Umbilical cord (tissue), 1 donor: ENCODE measurements at regions not wholly inside any gene's neighbourhood (a gene's known extent, or its start where the extent isn't known, plus 50 kb on each side); places are given as distances from the start of the nearest gene placed in this dataset.

Experiments used
- DNase-seq: peaks from one replicate; pipeline ENCODE4 v3.0.0-alpha.2; 2015; ENCODE audit warnings: low spot score

DNA sequence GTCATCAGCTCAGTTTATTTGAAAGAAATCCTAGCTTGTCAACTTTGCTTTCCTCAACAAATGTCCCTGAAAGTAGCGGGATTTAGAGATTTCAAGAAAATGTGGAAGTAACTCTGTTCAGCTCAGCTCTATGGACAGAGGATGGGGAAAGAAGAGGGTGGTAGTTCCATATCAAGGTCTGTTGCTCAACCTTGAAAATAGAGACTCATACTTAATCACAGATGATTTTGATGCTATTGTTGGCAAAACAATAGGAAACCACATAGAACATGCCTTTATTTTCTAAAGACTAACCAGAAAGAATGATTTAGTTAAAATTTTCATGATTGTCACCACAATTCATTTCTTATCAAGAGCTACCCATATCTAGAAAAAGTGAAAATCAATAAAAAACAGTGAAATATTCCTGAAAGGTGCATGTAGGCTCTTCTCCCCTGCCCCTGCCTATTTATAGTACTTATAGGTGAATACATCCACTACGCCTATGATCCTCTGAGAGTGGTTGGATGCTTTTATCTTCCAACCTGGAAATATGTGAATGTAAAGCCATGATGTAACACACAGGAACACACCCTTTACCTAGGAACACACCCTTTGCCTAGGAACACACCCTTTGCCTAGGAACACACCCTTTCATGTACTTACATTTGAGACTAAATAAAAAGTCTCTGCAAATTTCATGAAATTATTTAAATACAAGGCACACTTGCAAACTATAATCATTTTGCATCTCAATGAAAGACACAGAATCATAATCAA lies 65.8 kb downstream of the ETAA1 start:
- no peak for DNase-seq

DNA sequence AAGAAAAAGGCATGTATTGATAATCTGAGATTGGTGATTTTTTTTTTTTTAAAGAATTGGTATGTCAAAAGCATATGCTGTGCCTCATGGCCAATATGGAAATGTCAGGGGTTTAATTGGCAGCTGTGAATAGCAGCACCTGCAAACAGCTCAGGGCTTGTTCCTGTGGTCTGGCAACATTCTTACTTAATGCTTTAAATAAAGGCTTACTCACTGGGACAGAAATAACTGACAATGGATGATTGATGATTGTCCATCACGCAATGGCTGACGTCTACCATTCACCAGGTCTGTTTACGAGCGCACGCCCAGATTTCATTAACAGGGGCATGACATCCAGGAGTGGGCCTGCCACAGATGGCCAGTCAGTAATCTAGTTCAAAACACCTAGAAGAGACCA lies 66.7 kb downstream of the ETAA1 start:
- peak; percentile 36 for DNase-seq

DNA sequence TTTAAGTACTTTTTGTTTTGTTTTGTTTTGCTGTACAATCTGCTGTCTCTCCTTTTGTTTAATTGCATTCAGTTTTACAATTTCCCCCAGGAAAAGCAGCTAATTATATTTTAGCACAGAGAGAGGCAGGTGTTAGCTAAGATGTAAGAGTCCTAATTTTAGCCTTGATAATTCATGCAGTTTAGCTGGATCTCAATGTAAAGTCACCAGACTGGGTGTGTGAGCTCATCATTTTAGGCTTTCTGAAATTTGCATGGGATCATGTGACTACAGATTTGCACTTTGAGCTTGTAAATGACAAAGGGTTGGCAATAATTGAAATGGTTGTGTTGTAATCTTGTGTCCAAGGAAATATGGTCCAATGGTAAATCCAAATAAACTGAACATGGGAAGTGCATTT lies 68.5 kb downstream of the ETAA1 start:
- DNase-seq, result no peak

DNA sequence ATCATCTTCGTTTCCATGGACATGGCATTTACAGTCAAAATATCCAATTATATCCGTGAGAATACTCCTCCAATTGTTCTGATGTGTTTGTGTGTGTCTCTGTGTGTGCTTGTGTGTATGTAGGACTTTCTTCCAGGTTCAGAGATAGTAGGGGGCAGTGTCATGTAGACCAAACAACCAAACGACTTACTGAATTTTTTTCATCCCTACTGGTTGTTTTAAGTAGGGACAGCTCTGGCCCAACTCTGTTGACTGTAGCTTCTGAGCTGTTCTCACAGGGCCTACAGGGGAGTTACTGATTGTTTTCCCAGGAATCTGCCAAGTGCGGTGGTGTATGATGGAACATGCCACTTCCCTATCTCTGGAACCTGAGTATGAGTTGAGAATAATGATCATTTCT lies 69.6 kb downstream of the ETAA1 start:
- no peak for DNase-seq

DNA sequence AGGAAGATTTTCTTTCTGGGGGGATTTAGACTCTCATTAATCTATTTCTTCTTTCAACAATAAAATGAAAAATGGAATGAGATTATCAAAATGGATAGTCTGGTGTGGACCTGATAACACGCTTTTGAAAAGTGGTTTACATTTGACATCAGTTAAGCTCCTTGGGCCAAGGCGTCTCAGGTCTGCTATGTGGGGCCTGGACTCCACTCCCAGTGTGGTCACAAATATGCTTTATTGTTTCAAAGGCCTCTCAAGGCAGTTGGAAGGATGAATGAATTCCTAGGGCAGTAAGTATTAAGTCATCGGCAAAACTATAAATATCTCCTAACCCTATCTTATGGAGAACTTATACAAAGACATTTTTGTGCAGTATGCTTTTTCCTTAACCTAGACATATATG lies 74.5 kb downstream of the ETAA1 start:
- peak; percentile 7 for DNase-seq

DNA sequence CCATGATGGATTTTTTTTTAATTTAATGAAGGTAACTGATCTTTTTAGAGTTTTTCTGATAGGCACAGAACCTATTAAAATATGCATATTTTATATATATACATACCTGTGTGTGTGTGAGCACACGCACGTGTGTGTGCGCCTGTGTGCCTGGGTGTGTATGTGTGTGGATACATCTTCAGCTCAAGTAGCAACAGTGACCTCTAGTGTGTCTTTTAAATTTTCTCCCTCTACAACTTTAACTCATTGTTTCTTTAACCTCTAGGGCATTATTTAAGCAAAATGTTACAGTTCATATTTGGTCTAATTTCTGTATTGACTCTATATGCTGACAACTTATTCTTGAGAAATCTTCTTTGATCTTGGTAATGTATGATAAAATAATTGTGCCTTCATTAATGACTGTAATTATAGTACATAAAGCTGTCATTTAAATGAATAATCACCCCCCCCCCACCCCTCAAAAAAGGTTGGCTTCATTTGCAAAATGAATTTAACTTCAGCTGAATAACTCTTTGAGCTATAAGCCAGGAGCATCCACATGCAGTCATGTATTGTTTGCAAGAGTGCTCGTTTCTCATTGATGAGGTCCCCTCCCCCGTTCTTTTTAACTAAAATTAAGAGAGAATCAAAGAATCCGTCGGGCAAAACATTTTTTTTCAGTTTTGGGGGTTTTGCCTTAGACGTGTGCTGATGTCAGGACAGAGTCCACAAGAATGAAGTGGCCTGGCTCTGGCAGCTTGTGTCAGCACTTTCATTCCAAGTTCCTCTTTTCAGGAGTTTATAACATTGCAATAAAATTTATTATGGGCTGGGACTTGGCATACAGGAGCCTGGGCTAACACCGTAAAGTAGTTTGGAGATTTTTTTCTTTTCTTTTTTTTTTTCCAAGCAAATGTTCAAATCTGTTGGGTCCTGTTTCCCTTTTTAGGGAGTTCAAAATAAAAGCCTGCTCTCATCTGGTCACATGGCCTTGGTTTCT lies 80.0 kb downstream of the ETAA1 start:
- DNase-seq, result peak; percentile 73

DNA sequence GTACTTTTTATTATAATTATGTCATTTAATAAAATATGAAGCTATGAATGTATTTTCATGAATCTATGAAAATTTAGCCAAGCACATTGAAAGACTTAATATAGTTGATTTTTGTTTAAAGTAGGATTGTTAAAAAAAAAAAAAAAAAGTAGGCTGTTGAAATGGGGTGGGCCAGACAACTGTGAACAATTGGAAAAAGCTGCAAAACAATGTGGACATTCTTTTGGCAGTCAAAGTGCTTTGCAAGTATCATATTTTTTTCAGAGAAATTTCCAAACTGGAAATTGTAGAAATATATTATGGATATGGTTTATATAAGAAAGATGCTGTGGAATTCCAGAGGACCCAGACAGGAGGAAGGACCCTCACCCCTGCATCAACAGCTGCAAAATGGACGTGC lies 82.1 kb downstream of the ETAA1 start:
- DNase-seq, result no peak

DNA sequence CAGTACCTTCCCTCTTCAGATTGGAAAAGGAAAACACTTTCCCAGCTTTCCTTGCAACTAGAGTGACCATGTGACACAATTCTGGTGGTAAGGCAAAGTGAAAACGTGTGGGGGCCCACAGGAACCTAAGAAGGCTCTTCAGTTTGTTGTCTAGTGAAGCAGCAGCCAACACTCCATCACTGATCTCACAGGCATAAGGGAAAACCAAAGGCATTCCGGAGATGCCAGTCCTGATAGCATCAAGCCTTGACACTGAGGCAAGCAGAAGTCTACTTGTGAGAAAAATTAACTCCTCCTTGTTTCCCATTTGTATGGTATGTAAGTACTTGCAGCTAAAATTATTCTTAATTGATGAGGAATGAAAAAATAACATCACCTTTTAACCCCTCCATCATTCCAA lies 88.3 kb downstream of the ETAA1 start:
- peak; percentile 46 for DNase-seq

DNA sequence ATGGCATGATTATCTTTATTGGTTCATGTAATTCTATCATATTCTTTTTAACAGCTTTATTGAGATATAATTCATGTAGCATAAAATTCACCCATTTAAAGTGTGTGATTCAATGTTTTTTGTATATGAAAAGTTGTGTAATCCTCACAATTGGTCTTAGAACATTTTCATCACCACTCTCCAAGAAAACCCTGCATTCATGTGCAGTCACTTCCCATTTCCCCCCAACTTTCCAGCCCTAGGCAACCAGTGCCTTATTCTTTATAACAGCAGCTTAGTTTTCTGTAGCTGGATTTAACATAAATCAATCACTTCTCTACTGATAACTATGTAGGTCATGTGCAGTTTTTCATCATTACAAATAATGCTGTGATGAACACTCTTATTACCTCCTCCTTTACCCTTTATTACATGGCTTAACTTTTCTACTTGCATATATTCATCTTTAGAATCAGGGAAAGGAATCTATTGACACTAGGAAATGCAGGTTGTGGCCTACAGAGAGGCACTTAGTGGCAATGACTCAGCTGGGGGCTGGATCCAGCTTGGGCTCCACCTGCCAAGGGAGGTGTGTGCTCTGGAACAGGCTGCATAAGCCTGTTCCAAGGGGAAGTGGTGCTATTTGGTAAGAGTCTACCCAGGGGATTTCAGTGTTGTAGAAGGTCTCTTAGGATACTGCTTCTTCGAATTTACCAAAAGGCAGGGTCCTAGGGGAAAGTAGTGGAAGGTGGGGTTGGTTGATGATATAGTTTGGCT lies 89.1 kb downstream of the ETAA1 start:
- DNase-seq, result no peak

DNA sequence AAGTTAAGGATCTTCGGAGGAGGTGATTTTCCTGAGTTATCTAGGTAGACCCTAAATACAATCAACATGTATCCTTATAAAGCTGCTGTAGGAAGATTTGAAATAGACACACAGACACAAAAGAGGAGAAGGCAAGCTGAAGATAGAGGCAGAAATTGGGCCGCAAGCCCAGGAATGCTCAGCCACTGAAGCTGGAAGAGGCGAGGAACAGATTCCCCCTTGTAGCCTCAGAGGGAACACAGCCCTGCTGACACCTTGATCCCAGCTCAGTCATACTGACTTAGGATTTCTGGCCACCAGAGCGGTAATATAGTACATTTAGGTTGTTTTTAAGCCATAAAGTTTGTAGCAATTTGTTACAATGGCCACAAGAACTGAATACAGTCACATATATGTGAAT lies 90.9 kb downstream of the ETAA1 start:
- no peak for DNase-seq

DNA sequence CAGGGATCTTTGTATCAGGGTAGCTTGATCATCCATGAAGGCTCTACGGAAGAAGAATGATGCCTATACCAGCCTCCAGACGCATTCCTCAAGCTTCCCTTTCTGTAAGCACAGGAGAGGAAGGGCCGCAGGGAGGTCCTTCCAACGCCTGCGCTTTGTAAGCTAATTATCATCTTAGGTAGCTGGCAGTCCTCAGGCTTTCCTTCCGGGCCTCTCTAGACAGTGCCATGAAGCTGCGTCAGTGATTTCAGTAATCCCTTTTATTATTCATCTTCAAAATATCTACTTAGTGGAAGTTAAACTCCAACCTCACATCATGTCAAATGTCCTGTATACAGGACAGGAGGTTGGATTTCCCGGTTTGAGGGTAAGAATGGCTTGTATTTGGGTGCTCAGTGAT lies 92.3 kb downstream of the ETAA1 start:
- no peak for DNase-seq

DNA sequence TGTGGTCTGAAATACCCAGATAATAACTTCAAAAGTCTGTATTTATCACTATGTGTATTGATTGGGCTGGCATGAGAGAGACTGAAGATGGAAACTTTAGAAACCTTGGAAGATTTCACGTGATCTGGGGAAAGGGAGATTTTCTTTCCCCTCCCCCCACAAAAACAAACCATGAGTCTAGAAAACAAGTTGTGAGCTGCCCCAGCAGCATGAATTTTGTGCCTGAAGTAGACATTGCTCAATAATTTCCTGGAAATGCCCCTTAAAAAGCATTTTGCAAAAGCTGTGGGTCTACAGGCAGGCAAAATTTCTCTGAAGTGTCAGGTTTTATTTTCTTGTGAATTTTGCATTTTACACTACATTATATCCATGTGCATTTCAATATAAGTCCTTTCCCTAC lies 101.8 kb downstream of the ETAA1 start:
- no peak for DNase-seq

DNA sequence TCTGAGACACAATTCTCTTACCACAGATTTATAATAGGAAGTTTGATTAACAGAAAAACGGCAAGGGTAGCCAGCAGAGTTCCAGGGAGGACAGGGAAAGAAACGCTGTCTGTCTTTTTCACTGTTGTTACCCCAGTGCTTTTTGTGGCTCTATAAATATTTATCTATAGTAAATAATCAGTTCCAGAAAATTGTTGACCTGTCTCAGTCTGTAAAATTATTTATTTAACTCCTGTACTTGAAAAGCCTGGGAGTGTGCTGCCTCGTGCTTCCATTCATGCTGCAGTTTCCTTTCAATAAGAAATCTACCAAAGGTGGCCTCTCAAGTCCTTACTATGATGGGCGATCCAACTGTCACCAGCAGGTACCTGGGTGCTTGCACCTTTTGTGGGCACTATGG lies 102.9 kb downstream of the ETAA1 start:
- DNase-seq, result no peak

DNA sequence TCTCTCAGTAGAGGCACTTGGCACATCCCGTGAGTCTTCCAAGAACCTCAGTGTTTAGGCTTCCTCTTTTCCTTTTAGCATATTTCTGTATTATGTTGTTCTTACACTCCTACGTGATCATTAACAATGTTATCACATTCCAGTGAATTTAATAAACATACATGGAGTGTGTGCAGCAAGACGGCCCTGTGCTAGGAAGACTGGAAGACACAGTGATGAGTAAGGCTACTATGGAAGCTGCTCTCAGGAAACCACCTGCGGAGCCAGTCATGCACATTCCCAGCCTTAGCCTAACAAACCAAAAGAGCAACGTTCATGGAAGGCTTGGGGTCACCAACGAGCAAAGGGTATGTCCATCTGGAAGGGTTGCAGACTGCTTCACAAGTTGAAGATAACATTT lies 103.4 kb downstream of the ETAA1 start:
- no peak for DNase-seq

DNA sequence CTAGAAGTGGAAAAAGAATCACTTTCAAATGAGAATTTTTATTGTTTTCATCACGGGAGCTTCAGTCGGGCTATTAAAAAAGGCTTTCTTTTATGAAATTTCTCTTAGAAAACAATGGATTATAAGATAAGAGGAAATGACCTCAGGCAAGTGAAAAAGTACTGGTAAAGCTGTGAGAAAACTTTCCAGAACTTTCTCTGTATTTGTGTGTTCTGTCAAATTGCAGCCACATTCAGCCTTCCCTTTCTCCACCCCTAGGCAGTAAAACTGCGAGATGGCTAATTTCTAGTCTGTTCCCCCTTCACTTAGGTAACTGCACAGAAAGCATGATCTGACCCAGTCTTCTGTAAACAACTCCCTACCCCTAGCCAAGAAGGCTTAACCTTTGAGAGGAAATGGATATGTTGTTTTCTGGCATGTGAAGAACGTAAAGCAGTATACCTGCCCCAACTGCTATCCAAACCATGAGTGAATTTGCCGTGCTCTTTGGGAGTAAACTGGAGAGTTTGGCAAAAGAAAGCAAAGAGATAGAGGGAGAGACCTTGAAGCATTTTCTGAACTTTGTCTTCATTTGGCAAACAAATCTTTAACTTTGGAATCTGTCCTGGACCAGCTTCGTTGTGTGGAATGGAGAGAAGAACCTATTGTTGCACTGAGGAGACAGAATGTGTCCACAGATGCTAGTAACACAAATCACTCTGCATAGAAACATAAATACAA lies 105.4 kb downstream of the ETAA1 start:
- DNase-seq, result no peak

DNA sequence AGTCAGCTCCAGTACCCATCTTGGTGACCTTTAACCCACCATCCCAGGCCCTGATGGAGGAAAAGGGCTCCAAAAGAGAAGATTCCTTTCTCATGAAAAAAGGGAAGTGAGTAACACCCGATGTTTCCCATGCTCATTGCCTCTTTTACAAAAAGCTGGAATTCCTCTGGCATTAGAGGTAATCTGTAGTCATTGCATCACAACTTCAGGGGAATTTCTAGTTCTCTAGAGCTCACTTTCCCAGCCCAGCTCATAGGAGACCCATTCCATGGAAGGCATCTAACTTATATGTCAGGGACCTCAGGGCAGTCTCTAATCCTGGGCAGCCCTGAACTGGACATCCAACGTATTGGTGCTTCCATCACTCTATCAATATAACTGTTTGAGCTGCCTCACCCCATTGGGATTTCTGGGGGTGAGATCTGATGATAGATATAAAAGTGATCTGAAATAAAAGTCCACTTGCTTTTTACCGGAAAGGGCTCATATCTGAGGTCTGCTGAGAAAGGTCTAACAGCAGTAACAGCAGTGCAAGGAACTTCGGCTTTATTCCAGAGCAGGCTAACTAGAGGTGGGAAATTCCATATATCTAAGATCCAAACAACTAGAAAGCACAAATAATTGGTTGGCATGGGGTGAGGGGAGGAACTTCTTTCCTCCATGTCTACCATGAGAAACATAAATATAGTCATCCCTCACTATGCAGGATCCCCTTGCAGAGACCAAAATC lies 106.1 kb downstream of the ETAA1 start:
- DNase-seq, result peak; percentile 55

DNA sequence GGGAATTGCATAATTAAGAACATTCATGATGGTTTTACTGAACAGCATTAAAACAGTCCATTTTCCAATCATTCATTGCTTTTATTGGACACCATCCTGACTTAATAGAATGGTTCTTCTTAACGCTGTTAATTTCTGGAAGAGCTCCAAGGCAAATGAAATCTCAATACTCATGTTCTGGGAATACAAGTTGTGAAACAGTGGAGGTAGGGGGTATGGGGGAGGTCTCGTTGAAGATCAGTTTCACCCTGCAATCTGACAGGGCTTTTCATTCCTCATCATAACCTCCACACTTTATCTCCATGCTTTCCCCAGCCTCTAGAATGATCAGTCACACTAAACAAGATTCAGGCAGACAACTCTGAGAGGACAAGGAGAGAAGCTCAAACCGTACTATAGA lies 113.6 kb downstream of the ETAA1 start:
- no peak for DNase-seq

DNA sequence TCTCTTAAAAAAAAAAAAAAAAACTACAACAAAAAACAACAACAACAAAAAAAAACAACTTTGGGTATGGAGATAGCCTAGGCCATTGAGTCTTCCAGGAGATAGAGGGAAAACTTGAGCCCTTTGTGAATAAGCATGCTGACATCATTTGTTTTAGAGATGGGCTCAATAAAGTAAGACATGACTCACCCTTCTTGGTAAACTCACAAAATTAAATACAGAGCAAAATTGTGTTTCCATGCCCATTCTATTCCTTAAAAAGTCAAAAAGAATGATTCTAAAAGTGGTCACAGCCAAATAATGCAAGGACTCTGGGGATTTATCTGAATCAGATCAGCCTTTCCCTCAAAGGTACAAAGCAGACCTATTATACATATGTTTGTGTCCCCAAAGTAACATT lies 117.4 kb downstream of the ETAA1 start:
- DNase-seq, result no peak

DNA sequence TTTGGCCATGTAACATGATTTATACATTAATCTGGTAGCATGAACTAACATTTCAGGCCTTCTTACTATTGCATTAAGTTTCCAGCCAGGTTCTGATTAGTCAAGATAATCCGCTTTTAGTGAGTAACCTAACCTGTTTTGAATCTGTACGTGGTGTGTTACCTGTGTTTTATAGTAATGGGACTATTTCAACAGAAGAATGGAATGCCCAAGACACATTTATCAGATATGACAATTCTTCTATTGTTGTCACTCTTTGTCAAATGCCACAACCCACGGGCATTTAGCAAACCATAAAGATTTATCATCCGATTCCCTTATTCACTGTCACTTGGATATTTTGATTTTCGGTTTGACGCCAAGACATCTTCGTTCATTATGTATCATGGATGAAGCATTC lies 117.9 kb downstream of the ETAA1 start:
- peak; percentile 70 for DNase-seq

DNA sequence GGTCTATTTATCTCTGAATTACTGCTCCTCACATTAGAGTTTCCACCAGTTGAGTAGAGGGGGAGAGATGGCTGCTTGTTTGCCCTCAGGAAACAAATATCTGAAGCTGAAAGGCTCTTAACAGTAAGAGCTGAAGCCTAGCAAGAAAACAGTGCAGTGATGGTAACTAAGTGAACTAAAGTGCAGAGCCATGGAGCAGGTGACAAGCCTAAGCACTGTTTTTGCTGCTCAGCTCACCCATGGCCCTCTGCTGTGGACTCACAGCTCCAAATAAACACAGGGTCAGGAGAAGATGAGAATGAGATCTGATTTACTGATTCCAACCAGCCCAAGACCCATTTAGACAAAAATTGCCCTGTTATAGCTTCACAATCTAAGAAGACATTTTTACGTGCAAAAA lies 118.4 kb downstream of the ETAA1 start:
- no peak for DNase-seq

DNA sequence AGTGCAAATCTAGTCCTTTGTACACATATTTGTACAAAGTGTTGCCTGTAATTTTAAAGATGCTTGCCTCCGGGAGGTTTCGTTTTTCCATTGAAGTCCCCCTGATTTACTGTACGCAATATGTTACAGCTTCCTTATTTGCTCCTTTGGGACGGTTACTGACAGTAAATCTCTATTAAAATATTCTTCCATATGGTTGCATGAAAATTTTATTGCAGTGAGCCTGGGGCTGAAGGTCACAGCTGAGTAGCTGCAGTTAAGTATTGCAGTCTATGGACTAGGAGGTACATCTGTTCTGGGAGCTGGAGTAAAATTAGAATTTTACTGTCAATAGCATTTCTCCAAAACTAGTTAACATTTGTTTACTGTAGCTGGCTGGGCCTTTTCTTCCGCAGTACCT lies 119.2 kb downstream of the ETAA1 start:
- no peak for DNase-seq
